Myocyte (in vitro differentiated cells): ENCODE measurements at regions not wholly inside any gene's neighbourhood (a gene's known extent, or its start where the extent isn't known, plus 50 kb on each side); places are given as distances from the start of the nearest gene placed in this dataset.

Experiments
- DNase-seq: peaks from one replicate; pipeline ENCODE4 v3.0.0-alpha.2; 2012; ENCODE audit warnings: low read depth

DNA sequence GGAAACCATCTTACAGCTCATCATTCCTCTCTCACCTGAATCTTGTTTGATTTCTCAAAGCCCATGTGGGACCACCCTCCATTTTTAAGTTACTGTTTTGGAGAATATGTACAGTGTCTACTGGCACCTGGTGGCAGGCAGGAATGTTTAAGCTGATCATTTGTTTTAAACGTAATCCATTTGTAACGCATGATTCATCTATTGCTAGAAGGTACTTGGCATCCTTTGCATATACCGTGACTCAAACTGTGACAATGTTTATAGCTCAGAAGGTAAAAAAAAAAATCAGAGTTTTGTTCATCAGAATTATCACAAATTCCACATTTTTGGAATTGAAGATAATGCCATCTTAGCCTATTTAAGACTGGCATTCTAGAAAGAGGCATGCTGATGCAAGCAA is 1007.5 kb upstream of the EEF2KMT start:
- no peak for DNase-seq

DNA sequence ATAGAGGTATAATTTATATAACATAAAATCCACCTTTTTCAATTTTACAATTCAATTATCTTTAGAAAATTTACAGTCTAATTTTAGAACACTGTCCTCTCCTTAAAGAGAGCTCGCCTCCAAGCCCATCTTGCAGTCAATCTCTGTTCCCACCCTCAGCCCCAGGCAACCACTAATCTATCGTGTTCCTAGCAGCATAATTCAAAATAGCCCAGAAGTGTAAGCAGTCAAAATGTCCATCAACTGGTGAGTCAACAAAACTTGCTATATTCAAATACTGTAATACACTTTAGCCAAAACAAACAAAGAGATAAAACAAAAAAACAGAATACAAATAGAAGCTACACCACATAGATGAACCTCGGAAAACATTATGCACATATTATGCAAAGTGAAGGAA is 1006.8 kb upstream of the EEF2KMT start:
- DNase-seq, result no peak

DNA sequence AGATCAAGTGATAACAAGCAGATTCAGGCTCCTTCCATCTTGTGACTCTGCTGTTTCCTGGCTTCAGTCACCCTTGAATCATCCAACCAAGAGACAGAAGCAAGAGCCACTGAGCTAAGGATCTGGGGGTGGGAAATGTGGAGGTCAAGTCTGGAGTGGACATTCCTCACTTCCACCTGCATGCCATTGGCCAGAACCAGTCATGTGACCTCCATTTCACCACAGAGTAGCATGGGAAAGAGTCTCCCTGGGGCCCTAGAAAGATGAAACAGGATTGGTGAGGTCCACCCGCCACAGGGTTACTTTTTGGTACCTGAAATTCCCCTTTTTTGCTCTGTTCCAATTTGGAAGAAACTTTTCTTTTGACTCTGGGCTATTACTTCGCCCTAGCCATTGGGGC is 1006.0 kb upstream of the EEF2KMT start:
- DNase-seq, result no peak

DNA sequence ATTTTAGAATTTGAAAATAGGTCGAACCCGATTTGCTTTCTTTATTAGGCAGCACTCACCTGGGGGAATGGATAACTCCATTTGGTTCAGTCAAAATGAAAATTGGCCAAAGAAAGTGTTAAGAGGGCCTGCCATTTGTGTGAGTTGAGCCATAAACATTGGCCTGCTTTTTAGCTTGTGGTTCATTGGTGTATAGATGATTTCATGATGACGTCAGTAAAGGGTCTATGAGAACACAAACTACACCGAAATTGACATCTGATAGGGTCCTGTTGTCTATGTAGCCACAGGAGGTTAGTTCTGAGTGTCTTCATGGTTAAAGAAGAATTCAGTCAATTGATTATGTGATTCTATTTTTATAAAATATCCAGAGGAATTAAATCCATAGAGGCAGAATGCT is 1001.5 kb upstream of the EEF2KMT start:
- no peak for DNase-seq

DNA sequence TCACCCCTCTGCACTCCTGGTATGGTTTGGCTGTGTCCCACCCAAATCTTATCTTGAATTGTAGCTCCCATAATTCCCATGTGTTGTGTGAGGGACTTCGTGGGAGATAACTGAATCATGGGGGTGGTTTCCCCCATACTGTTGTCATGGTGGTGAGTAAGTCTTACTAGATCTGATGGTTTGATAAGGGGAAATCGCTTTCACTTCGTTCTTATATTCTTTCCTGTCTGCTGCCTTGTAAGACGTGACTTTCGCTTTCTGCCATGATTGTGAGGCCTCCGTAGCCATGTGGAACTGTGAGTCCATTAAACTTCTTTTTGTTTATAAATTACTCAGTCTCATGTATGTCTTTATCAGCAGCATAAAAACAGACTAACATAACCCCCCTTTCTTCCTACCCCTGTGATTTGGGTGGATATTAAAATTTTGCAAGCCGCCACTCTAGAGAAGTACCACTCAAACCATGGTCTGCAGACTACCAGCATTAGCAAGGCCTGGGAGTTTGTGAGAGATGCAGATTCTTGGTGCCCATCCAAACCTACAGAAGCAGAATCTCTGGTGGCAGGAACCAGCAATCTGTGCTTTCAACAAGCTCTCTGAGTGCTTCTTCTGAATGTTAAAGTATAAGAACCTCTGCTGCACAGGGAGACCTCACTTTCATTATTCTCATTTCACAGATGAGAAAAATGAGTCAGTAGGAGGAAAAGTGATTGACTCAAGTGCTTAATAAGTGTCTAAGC is 999.5 kb upstream of the EEF2KMT start:
- no peak for DNase-seq

DNA sequence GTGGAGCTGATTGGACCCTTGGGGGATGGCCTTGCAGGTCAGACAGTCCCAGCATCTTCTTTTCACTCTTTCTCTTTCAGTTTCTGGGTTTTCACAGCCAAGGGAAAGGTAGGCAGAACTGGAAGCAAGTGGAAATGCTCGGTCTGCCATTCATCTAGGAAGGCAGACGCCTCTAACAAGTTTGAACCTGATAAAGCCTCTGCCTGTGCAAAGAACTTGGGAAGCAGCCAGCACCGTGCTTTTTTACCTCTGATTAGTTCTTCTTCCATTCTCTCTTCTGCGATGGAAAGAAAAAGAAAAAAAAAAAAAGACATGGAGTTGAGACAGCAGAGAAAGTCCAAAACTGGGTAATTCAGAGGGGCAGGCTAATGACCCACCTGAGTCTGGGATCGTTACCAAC is 997.8 kb upstream of the EEF2KMT start:
- no peak for DNase-seq

DNA sequence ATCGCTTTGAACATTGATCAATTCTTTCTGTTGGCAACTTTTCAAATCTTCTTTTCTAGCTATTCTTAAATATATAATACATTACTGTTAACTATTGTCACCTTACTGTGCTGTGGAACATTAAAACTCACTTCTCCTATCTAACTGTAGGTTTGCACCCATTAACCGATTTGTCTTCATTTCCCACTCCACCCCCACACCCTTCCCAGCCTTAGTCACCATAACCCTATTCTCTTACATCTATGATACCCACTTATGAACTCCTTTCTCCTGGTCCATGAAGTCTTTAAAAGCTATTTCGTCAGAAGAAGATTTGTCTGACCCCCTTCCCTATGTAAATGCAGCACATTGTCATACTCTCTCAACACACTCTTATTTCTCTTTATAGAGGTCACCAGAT is 993.4 kb upstream of the EEF2KMT start:
- no peak for DNase-seq

DNA sequence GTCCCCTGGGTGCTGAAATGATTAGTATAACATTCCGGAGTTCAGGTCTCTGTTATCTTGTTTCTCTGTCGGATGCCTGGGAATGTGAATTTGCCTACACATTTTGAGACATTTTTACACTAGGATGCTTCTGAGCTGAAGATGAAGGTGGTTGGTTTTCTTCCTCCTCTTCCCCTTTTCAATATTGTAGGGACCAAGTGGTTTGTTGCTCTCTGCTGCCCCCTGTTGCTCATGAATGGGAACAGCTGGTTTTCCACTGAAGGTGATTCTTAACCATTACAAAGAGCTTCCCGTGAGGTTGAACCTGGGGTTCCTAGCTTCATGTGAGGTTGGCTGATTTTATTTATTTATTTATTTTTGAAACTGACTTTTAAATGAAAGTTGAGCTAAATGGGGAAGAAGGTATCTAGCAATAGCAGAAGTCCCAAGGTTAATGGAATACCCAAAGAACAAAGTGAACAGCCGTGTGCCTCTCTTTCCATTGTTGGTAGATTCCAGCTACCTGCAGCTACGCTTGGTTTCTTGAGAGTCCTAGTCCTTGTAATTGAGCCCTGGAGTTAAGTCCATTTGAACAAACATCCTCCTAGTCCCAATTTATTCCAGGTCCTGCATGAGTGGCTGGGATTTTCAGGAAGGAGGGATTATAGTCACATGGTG is 983.9 kb upstream of the EEF2KMT start:
- DNase-seq, result no peak

DNA sequence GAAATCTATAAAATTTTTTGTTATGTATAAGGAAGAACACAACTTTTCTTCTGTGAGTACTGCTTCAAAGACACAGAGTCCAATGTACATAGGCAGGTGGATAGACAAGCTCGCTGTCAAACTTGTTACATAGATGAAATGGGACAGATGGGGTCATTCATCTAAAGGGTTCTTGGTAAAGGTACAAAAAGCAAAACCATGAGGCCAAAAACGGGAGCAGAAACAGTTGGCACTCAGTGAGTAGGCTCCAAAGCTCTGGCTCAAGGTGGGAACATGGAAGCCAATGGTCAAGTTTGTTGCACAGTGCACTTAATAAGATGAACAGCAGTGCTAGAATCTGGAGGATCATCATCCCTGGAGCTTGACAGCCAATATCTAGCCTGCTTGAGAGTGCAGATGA is 979.0 kb upstream of the EEF2KMT start:
- no peak for DNase-seq

DNA sequence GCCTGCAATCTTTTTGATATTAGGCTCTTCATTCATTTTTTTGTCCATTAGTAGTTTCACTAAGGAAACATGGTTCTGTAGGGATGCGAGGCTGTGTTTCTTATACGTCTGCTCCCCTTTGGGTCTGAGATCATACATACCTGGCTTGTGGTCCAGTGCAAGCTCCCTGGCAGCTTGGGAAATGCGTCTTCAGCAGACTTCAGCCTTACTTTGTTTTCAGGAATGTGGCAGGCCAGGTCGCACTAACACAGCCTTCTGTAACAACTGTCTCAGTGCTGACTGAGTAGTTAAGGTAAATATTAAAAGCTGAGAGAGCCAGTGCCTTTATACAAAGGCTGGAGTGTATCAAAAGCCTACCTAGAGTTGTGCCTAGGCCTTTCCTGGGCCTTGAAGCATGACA is 970.5 kb upstream of the EEF2KMT start:
- DNase-seq, result no peak

DNA sequence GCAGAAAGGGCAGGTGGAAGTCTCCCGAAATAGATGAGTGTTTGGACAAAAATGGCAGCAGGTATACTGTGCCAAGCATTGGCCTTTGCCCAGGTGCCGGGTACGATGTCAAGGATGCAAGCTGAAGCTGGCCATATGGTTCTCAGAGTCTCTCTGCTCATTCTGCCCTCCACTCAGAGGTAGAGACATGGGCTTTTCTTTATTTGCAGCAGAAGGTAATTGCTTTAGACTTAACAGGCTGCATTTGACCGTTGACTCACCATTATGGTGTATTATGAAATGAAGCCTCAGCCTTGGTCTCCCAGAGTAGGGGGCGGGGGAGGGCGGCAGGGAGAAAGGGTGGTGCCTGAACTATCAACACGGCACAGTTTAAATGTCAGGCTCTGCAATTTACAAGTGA is 969.1 kb upstream of the EEF2KMT start:
- no peak for DNase-seq

DNA sequence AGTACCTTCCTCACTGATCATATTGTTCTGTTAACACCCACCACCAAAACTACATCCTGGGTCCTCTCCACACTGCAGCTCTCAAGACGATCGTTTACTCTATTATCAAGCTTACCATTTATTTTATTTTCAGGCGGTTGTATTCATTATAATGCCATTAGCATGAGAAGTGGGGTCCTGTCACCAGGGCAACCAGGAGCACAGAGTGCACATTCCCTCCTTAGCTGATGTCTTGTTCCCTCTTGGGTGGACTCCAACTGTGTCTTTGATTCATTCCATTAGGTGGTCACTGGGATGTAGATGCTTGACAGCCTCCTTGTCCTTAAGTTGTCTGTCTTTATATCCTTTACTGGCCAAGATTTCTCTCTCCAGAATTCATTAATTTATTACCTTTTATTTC is 965.9 kb upstream of the EEF2KMT start:
- no peak for DNase-seq

DNA sequence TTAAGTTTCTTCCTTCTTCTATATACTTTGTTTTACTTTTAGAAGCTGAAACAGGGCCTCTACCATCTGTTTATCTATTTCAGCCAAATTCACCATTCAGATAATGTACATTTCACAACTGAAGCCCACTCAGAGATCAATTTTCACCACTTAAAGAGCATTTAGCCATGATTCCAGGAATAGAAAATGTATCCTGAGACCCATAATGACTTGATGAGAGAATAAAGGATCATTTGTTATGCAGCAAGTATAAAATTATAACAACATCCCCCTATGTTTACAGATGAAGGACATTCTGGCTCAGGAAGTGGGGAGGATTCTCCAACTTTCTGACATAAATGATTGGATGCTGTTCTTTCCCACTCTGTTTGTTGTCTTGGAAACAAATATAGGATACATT is 962.1 kb upstream of the EEF2KMT start:
- no peak for DNase-seq

DNA sequence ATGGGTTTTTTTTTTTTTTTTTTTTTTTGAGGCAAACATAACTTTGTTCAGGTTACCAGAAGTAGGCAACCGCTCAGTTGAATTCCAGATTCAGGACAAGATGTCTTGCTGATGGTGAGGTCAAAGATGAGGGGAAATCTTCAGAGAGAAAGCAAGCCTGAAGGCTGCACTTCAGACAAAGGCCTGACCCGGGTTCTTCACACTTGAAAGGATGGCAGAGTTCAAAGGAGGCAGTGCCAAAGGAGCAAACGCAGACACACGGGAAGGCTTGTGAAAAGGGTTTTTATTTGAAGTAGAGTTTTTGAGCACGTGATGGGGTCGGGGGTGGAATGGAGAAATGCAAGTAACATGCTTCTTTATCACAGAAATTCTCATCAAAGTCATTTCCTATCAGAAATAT is 960.2 kb upstream of the EEF2KMT start:
- DNase-seq, result no peak

DNA sequence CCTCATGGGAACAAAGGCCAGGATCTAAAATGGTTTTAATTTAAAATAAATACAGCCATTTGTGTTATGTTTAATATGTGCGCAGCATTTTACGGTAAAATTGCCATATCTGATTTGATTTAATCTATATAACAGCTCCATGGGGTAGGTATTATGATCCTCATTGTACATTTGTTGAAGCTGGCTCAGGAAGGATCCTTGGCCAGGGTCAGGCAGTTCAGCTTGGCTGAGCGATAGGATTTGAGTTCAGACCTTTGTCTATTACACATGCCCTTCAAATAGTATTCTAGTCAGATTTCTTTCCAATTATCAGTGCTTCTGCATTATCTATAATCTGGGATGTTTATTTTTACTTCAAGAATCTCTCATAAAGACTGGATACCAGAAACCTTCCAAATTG is 950.4 kb upstream of the EEF2KMT start:
- no peak for DNase-seq

DNA sequence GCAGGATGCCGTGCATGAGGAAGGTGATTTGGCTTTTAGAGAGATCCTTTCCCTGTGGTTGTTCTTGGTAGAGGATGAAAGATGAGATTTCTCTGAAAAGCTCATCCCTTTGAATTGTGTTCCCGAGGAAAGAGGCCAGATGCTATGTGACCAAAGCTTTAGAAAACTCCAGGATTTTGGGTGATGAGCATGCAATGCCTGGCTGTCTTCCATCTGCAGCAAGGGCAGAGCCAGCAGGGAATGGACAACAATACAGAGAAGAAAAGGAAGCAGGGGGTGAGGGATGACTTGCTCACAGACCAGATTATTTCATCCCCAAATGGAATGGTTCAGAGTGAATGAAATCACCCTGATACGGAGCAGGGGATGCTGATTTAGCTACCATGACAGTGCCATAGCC is 949.7 kb upstream of the EEF2KMT start:
- no peak for DNase-seq

DNA sequence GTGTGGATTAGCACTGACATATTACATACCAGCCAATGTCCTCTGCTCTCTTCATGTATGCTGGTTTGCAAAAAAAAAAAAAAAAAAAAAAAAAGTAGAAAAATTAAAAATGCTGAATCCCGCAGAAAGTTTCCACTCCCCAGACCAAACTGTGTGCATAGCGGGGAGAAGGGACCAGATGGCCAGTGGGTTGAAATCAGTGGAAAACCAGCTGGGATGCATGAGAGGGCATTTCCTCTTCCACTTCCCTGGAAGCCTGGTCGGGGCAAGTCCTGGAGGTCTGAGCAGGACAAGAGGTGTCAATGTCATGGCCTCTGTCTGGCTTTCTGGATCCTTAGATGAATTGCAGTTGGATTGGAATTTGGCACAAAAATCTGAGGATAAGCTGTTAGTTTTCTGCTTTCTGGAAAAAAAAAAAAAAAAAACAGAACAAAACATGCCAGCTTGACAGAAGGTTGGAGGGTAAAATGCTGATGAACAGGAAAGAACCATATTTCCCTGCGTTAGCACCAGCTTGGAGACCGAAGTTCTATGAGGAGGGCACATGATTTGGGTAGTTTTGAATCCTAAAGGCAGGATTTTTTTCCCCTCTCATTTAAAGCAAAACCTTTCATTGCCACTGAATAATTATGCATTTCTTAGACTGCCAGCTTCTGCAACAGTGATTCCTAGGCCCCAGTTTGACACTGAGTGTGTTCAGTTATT is 941.5 kb upstream of the EEF2KMT start:
- DNase-seq, result no peak

DNA sequence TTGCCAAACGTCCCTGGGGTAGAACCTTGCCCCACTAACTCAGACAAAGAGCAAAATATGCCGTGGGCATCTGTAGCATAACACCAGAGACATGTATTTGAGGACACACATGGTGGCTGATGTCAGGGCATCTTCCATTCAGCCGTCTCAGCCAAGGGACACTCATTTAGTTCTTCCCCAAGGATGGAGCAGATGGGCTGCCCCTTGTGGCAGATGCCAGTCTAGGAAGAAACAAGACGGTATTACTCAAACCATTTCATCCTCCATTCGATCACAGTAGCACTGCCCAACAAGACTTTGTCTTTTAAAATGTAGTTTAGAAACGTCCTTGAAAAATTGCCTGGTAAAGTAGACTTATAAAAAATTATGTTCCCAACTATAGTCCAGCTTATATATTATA is 937.6 kb upstream of the EEF2KMT start:
- DNase-seq, result no peak

DNA sequence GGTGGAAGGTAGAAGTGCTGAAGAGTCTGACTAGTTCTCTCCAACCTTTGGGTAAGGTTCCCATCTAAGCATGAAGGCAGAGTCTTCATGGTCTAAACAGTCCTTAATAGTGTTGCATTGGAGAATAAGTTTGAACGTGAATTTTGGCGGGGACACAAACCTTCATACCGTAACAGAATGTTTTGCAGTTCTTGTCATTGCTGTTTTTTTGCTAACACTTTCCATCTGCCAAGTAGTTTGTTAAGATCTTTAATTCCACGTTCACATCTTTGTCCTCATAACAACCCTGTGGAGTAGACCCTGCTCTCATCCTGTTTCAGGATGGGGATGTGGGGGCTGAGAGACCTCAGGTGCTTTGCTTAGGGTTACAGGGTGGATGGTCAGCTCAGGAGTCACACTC is 936.9 kb upstream of the EEF2KMT start:
- DNase-seq, result no peak

DNA sequence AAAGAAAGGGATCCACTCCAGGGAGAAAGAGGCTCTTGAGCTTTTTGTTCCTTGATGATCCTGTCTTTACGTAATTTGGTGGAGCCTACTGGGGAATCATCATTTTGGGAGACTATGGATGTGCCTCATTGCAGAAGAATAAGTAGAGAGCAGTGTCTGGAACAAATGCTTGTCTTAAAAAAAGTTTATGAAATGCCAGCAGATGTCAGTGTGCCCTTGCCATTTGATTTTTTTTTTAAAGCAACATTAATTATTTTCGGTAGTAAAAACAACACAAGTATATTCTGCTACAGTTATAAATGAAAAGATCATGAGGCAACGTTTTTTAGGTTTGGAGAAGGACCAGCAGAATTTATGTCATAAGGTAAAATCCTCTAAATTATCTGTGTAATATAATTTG is 934.8 kb upstream of the EEF2KMT start:
- no peak for DNase-seq

DNA sequence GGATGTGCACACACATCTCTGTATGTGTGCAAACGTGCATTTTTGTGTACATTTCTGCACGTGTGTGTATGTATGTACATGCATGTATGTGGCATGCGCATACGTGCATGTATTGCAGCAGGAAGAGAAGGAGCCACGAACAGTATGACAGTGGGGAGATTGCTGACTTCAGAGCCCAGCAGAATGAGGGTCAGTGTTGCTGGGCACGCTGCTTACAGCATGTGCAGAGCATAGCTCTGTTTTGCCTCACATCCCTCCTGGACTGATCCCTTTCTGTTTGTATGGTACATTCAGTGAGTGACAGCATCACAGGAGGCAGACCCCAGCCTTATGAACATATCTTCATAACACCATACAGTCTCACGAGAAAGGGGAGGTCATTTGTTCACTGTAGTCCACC is 934.0 kb upstream of the EEF2KMT start:
- no peak for DNase-seq

DNA sequence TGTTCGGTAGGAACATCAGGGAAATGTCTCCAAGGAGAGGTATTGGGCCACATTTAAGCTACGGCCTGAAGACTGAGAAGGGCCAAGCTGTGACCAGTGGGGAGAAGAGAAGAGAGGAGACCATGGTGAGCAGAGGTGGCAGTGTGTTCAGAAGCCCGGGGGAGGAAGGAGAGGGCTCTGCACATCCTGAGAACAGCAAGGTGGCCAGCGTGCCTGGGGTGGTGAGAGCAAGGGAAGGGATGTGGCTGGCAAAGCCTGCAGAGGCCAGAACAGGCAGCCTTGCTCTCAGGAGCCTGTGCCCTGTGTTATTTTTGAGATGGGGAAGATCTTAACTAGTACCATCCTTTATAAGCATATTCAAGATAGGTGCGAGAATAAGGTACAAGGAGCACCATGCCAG is 933.5 kb upstream of the EEF2KMT start:
- DNase-seq, result no peak

DNA sequence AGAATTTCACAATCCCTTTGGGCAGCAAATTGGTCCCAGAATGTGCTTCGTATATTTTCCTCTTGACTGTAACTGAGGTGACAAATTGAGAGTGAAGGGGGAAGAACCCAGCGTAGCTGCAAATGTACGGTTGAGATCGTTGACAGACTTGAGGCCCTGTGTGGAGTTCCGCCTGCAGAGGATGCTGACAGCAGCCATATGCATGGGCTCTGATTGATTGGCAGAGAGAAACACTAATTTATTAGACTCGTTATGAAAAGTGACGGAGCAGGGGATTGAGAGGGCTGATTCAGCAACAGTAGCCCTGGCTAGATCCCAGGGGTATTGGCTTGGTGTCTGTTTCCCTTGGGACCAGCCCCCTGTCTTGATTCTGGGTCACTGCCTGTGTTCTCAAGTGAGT is 930.1 kb upstream of the EEF2KMT start:
- DNase-seq, result no peak
